MCF 10A (cell line): ENCODE measurements at regions not wholly inside any gene's neighbourhood (a gene's known extent, or its start where the extent isn't known, plus 50 kb on each side); places are given as distances from the start of the nearest gene placed in this dataset.

ENCODE experiments used
- BruUV-seq: library from RNA; stranded (reverse); fragments of 400-500 nt; replicated peaks from 2 replicates; lab custom pipeline; 2021; lab: Mats Ljungman, UMichigan
- CTCF ChIA-PET: fragments of 300-600 bp; sonication (Branson Sonifier 250); formaldehyde crosslinking; extraction: SDS; loops from one replicate; lab custom pipeline; 2021; ENCODE audit warnings: antibody characterized with exemption, inconsistent platforms; lab: Yijun Ruan, JAX
- POLR2A ChIA-PET: fragments of 300-600, 350-650 bp; sonication (Branson Sonifier 250); formaldehyde crosslinking; extraction: SDS; loops from one replicate; lab custom pipeline; 2020; ENCODE audit warnings: antibody characterized with exemption, inconsistent platforms; lab: Yijun Ruan, JAX
- DNase-seq: peaks from one replicate; pipeline ENCODE4 v3.0.0-alpha.2; 2018; ENCODE audit not compliant: unreplicated experiment
- H3K27ac Mint-ChIP-seq: one replicate; pipeline ENCODE4 v1.8.0; 2022; ENCODE audit warnings: mild to moderate bottlenecking, low read depth, mixed read lengths; ENCODE audit not compliant: unreplicated experiment
- H3K27me3 Mint-ChIP-seq: one replicate; pipeline ENCODE4 v1.8.0; 2022; ENCODE audit warnings: mixed read lengths; ENCODE audit not compliant: insufficient read depth, unreplicated experiment
- H3K36me3 Mint-ChIP-seq: one replicate; pipeline ENCODE4 v1.8.0; 2022; ENCODE audit warnings: mild to moderate bottlenecking, moderate library complexity, mixed read lengths; ENCODE audit not compliant: insufficient read depth, unreplicated experiment
- H3K4me1 Mint-ChIP-seq: one replicate; pipeline ENCODE4 v1.8.0; 2022; ENCODE audit warnings: mixed read lengths; ENCODE audit not compliant: insufficient read depth, unreplicated experiment
- H3K4me3 Mint-ChIP-seq: one replicate; pipeline ENCODE4 v1.8.0; 2022; ENCODE audit warnings: mild to moderate bottlenecking, moderate library complexity, mixed read lengths; ENCODE audit not compliant: unreplicated experiment
- H3K9me3 Mint-ChIP-seq: one replicate; pipeline ENCODE4 v1.8.0; 2022; ENCODE audit warnings: mixed read lengths; ENCODE audit not compliant: unreplicated experiment
- intact Hi-C: fragments of 100-400 bp; cut with micrococcal nuclease; formaldehyde crosslinking; loops from 2 replicates; pipeline ENCODE4 v1.14.1; 2022
- TF ChIP-seq, protein P1 (sequence below): fragments of 200-600 bp; IDR thresholded peaks from one replicate; pipeline ENCODE4 v1.8.0; 2022; ENCODE audit warnings: antibody characterized with exemption, mild to moderate bottlenecking; ENCODE audit not compliant: unreplicated experiment

DNA sequence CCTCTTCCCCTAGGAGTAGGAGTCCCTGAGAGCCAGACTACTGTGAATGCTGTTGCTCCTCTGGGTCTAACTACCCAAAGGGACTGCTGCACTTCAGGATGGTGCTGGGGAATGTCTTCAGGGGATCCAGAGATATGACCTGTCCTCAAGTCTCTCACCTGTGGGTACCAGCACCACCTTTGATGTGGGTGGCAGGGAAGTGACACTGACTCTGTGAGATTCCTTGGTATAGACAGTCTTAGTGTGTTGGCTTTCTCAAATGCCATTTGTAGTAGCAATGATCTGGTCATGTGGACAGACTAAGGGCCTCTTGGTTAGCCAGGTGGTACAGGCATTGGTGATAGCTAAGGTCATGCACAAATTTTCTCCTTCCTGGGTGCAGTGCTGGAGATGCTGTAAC is 108.9 kb upstream of the ADAMTS3 start:
- Mint-ChIP-seq H3K27ac (no peak overlapping the region), H3K4me3 (no peak overlapping the region), H3K9me3 (no peaks in the 10 kb centered on the region), H3K4me1 (no peaks in the 10 kb centered on the region), H3K36me3 (no peaks in the 10 kb centered on the region), H3K27me3 (peaks cover 8% of the 10 kb centered on the region)
- ChIA-PET POLR2A (no interaction called here), CTCF (interaction anchor here (0.6 kb wide), 1 partner anchor 672 kb away, joined by 3 read pairs; no protein-coding TSS in a partner anchor)
- no peak for DNase-seq
- TF ChIP-seq, protein P1, sequence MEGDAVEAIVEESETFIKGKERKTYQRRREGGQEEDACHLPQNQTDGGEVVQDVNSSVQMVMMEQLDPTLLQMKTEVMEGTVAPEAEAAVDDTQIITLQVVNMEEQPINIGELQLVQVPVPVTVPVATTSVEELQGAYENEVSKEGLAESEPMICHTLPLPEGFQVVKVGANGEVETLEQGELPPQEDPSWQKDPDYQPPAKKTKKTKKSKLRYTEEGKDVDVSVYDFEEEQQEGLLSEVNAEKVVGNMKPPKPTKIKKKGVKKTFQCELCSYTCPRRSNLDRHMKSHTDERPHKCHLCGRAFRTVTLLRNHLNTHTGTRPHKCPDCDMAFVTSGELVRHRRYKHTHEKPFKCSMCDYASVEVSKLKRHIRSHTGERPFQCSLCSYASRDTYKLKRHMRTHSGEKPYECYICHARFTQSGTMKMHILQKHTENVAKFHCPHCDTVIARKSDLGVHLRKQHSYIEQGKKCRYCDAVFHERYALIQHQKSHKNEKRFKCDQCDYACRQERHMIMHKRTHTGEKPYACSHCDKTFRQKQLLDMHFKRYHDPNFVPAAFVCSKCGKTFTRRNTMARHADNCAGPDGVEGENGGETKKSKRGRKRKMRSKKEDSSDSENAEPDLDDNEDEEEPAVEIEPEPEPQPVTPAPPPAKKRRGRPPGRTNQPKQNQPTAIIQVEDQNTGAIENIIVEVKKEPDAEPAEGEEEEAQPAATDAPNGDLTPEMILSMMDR = no peak
- intact Hi-C loops = no loop called here
- no TSS peak for BruUV-seq

DNA sequence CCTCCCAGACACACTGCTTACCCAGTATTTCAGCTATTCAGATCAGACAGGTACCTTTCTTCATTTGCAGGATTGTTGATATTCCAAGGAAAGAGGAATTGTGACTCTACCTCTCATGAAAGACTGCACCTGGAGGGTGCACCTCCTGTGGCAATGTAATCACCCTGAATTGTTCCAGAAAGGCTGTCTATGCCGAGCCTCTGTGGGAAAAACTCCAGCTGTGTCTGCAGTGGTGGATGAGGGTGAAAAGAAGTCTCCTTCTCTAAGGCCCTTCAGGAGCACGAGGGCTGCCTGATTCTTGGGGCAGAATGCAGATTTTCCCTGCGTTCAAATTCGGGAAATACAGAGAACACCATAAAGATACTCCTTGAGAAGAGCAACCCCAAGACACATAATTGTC is 108.2 kb upstream of the ADAMTS3 start:
- TF ChIP-seq, protein P1 = no peak
- POLR2A ChIA-PET = interaction anchor here (0.6 kb wide), 1 partner anchor 22 kb away, joined by 3 read pairs; no protein-coding TSS in a partner anchor
- DNase-seq = no peak
- no peaks in the 10 kb centered on the region for H3K9me3 Mint-ChIP-seq
- H3K27ac Mint-ChIP-seq = no peak overlapping the region
- BruUV-seq = no TSS peak
- H3K27me3 Mint-ChIP-seq = peaks cover 8% of the 10 kb centered on the region
- no peaks in the 10 kb centered on the region for H3K4me1 Mint-ChIP-seq
- no peaks in the 10 kb centered on the region for H3K36me3 Mint-ChIP-seq
- intact Hi-C loops = no loop called here
- CTCF ChIA-PET = no interaction called here
- H3K4me3 Mint-ChIP-seq = no peak overlapping the region

DNA sequence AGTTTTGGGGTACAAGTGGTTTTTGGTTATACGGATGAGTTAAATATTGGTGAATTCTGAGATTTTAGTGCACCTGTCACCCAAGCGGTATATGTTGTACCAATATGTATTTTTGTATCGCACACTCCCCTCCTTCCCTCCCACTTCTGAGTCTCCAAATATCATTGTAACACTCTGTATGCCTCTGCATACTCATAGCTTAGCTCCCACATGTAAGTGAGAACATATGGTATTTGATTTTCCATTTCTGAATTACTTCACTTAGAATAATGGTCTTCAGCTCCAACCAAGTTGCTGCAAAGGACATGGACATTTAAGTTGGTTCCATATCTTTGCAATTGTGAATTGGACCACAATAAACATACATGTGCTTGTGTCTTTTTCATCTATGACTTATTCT is 103.0 kb upstream of the ADAMTS3 start:
- CTCF ChIA-PET = no interaction called here
- POLR2A ChIA-PET = no interaction called here
- BruUV-seq = no TSS peak
- no peaks in the 10 kb centered on the region for H3K36me3 Mint-ChIP-seq
- H3K4me3 Mint-ChIP-seq = no peak overlapping the region
- no peak for DNase-seq
- H3K9me3 Mint-ChIP-seq = no peaks in the 10 kb centered on the region
- no peaks in the 10 kb centered on the region for H3K4me1 Mint-ChIP-seq
- TF ChIP-seq, protein P1 = no peak
- H3K27ac Mint-ChIP-seq = no peak overlapping the region
- no peaks in the 10 kb centered on the region for H3K27me3 Mint-ChIP-seq
- intact Hi-C loops = no loop called here

DNA sequence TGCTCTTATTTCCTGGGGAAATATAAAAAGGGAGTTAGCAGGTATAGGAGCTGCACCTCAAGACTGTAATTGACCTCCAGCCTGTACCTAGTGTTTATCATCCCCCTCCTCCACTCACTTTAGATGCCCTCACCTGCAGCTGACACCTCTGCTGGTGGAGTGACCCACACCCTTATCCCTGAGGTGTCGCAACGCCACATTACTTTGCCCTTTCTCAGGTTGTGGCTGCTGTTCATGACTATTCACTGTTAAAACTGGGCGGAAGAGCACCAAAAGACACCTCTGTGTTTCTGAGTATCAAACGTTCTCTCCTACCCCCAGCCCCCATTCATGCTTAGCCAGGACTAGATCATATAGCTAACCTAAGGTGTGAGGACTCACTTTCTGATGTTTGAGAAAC is 101.5 kb upstream of the ADAMTS3 start:
- POLR2A ChIA-PET = interaction anchor here (0.7 to 1.0 kb wide), 2 partner anchors 60 to 71 kb away, joined by 3 to 5 read pairs; no protein-coding TSS in a partner anchor
- BruUV-seq = no TSS peak
- Mint-ChIP-seq H3K4me3 (no peak overlapping the region), H3K36me3 (no peaks in the 10 kb centered on the region), H3K9me3 (no peaks in the 10 kb centered on the region), H3K27me3 (no peaks in the 10 kb centered on the region), H3K4me1 (no peaks in the 10 kb centered on the region), H3K27ac (no peak overlapping the region)
- CTCF ChIA-PET = interaction anchor here (1.0 kb wide), 1 partner anchor 165 kb away, joined by 3 read pairs; no protein-coding TSS in a partner anchor
- TF ChIP-seq, protein P1 = no peak
- intact Hi-C loops = no loop called here
- DNase-seq = no peak
